HG02798 (cell line): ENCODE measurements at regions not wholly inside any gene's neighbourhood (a gene's known extent, or its start where the extent isn't known, plus 50 kb on each side); places are given as distances from the start of the nearest gene placed in this dataset.
"Not testable (repeated sequence)": the region's sequence is repeated elsewhere in the genome, so short reads cannot be mapped to it uniquely, and the experiment has no call there.

Source experiments
- ATAC-seq: cut with Tn5 transposase; IDR thresholded peaks from one replicate; pipeline ENCODE4 v1.9.1; 2021; ENCODE audit warnings: mild to moderate bottlenecking; ENCODE audit not compliant: unreplicated experiment, poor library complexity

DNA sequence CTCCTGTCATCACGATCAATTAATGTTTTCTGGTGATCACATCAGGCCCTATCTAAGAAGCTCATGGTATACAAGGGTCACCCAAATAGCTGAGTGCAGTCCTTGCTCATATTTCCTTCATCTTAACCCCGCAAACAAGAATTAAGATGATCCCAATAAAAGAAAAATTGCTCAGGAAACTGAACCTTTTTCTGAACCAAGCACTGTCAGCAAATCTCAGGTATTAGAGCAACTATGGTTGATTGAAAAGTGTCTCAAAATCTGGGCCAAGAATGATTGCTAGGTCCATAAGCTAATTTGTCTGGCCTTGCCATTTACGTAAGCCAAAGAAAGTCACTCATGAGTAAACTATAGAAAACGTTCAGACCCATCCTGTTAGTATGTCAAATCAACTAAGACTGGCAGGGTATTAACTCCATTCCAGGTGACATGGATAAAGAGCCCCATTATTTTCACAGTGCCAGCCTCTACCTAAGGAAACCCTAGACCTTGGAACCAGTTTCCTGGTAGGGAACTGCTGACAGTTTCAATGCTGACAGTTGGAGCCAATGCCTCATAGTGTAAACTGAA lies 209.3 kb downstream of the DEPDC1B start:
- ATAC-seq = no peak

DNA sequence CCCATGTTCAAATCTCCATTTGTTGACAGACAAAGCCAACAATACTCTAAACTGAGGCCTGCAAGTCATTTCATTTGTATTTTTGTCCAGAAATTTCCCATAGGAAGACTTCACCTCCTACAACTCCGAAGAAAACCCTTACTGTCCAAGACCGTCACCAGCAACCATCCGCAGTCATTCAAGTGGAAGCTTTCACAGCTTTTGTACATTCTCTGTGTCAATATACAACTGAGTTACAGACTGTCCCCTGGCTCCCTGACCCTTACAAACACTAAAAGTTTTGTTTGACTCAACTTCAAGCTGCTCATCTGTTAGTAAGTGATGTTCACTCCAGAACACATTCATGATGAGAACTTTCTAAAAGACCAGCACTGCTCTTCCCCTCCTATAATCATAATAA lies 210.1 kb downstream of the DEPDC1B start:
- no peak for ATAC-seq

DNA sequence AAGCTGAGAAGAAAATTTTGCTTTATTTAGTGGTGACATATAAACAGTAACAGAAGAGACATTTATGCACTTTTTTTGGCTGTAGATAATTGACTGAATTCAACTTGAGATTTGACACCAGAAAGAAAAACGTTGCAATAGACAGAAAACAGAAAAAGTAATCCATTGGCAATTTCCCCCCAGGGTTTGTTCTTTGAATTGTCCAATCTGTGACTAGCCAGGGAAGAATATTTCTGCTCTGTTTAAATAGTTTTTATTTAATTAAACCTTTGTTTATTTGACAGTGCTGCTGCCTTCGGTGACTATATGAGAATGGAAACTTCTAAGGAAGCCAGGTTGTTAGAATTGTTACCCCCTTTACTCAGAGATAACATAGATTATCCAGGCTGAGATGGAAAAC lies 210.6 kb downstream of the DEPDC1B start:
- ATAC-seq = no peak

DNA sequence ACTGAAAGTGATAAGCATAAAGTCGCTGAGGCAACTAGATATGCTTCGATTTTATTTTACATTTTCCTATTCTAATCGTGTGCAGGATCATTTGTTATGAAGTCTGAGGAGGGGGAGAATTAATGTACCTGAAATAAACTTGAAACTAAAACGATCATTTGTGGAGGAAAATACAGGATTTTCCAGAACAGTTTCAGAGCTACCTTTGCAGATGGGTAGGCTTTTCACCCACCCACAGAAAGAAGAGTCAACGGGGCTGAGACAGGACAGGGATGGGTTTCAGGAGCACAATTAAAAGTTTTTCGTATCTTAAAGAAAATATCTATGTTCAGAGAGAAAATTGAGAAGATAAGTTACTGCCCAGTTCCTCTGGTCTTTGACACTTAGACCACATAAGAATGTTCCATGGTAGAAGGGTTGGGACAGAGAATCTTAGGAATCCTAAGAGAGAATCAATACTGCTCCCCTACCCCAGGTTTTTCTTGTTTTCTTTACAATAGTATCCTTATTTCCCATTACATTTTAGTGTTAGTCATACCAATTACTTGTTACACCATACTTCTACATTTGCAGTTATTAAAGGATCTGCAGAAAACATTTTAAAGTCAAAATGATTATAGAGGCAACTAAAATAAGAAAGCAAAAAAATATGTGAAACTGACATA lies 211.4 kb downstream of the DEPDC1B start:
- no peak for ATAC-seq

DNA sequence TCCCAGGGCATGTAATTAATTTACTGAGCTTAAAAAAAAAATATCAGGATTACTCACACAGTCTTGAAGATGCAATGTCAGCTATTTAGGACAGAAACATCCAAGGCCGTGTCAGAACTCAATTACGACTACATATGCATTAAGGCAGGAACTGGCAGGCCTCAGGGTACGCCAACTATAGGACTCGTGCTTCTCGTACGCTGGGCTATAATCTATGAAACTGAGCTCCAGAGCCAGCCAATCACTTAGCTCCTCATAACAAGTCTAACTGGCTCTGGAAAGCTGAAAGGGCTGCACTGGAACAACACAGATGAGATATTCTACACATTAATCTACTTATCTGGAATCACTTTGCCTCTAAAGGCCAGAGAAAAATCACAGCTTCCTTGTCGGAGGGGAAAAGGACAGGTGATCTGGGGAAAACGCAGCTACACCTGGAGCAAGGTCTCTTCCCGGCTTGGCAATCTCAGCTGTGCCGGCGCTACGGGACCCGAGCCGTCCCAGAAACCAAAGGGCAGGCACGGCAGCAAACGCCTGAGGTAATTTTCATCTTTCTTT lies 212.0 kb downstream of the DEPDC1B start:
- ATAC-seq = no peak

DNA sequence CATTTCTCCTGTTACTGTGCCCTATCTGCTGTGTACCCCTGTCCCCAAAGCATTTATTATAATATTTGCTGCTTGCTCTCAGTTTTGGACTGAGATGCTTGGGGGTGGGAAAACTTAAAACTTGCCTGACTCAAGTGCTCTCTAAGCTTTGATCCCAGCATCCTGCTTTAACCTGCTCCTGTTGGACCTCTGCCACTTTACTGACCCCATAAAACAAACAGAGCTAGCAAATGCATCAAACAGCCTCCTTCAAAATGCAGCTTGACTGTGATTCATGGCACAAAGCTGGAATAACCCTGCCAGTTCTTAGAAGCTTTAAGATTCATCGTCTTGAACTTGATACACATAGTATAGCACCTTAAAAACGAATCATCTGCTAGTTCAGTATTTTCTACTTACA lies 212.5 kb downstream of the DEPDC1B start:
- no peak for ATAC-seq

DNA sequence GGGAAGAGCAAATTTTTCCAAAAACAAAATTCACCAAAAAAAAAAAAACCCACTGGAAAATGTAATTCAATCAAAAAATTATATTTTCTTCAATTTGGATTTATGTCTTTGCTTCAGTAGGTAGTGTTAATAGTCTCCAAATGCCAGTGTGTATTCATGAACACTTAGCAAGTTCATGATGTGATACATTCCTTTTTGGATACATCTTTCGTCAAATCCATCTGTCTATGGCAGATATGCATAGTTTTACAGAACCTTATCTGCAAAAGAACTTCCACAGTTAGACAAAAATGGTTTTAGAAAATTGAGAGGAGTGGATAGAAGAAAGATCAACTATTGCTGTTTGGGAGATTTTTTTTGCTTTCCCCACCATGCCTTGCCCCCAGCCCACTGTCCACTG lies 214.6 kb downstream of the DEPDC1B start:
- no peak for ATAC-seq

DNA sequence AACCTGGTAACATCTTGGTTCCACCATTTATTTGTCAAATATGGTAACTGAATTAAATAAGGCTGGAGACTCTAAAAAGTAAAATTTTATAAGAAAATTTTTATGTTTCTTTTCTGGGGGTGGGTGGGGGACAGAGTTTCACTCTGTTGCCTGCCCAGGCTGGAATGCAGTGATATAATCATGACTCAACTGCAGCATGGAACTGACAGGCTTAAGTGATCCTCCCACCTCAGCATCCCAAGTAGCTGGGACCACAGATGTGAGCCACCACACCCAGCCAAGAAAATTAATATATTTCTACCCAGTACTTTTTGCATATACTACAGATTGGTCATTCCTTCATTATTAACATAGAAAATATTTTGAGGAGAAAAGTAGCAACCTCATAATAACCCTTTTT lies 216.9 kb downstream of the DEPDC1B start:
- no peak for ATAC-seq

DNA sequence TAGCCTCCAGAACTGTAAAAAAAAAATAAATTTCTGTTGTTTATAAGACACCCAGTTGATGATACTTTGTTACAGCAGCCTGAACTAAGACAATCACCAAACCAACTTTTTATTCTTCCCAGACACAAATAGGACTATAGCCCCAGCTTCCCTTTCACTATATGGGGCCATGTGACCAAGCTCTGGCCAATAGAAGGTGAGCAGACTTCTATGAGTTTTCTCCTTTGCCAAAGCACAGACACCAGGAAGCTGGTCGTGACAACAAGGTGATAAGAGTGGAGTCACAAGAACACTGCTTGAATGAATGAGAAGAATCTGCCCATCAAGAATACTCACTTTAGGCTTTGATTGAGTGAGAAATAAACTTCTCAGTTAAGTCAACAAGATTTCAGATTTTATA lies 217.7 kb downstream of the DEPDC1B start:
- no peak for ATAC-seq

DNA sequence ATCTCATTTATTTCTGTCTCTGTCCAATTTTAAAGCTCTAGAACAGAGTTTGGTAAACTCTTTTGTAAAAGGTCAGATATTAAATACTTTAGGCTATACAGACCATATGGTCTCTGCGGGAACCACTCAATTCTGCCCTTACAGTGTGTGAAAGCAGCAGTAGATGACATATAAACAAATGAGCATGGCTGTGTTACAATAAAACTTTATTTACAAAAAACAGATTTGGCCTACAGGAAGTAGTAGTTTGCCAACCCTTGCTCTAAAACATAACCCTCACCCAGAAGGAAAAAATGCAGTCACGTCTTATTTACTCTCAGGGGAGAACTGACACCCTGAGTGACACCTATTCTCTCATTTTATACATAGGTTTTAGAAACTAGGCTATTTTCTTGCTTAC lies 220.4 kb downstream of the DEPDC1B start:
- ATAC-seq = no peak

DNA sequence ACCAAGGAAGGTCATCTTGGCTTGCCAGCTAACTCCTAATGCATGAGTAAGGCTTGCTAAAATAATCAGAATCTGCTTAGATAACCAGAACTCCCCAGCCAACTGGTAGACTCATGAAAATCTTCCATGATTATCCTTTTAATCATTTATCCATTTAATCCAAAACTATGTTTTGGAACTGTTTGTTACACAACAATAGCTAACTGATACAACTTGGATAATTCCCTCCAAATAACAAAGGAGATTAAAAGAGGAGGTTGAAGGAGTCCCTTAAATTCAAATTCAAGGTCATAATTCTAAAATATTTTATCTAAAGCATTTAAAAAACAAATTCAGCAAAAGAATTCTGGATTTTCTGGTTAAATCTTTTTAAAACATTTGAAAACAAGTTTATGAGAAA lies 222.1 kb downstream of the DEPDC1B start:
- ATAC-seq = no peak

DNA sequence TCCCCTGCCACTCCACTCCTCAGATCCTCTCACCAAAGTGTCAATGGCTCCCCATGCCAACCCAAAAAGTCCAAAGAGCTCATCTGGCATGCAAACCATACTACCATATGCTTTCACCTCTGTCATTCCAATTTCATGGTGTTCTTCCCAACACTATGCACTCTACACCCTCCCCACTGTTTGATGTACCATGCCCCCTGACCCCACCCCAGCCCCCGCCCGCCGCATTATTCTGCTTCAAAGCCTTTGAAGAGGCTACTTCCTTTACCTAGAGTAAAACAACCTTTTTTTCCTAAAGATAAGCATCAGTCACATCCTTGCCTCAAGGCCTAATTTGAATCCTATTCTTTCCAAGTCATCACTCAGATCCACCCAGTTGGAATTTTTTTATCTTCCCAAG lies 226.3 kb downstream of the DEPDC1B start:
- ATAC-seq = no peak

DNA sequence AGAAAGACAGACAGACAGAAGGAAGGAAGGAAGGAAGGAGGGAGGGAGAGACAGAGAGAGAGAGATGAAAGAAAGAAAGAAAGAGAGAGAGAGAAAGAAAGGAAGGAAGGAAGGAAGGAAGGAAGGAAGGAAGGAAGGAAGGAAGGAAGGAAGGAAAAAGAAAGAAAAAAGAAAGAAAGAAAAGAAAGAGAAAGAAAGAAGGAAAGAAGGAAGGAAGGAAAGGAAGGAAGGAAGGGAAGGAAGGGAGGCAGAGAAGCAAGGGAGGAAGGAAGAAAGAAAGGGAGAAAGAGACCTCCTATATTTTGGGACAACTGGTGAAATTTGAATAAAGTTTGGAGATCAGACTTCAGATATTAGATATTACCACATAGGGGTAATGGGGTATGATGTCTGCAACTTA lies 226.9 kb downstream of the DEPDC1B start:
- not testable (repeated sequence) for ATAC-seq

DNA sequence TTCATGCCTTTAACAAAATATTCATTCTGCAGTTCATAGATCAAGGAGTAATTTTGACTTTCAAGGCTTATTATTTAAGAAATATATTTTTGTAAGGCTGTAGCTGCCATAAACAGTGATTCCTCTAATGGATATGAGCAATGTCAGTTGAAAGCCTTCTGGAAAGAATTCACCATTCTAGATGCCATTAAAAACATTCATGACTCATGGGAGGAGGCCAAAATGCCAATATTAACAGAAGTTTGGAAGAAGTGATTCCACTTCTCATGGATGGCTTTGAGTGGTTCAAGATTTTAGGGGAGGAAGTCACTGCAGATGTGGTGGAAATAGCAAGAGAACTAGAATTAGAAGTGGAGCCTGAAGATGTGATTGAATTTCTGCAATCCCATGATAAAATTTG lies 229.1 kb downstream of the DEPDC1B start:
- ATAC-seq = no peak

DNA sequence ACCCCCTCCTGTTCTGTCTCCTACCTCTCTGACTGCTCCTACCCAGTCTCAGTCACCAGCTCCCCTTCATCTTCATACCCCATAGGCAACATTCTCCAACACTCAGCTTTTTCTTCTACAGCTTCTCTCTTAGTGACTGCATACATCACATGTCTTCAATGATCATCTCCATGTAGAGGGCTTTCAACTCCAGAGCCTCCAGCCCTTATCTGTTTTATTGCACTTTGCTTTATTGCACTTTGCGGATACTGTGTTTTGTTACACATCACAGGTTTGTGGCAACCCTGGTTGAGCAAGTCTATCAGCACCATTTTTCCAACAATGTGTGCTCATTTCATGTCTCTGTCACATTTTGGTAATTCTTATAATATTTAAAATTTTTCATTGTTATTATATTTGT lies 230.7 kb downstream of the DEPDC1B start:
- no peak for ATAC-seq

DNA sequence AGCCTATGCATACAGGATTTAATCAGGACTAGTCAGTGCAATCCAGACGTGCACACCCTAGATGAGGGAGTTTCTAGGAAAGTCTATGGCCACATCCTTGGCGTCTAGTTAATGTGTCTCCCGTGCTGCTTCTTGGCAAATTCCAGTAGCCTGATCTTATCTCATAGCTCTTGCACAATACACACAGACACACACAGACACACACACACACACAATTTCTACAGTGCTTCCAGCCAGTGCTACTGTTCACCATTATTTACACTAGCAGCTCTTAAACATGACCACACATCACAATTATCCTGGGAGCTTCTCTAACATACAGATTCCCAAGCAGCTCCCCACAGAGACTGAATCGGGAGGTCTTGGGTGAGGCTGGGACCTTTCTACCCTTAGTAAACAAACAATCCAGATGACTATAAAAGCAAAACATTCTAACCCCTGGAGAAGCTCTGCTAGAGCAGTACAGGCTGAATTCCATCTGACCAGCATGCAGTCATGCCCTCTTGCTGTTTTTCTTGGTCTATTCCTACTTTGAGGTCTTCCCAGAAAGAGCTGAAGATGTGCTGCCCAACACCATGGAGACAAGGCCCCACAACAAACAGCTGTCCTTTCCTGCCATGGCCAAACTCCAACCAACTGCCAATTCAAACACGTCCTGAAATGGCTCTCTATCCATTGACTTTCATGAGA lies 236.6 kb downstream of the DEPDC1B start:
- no peak for ATAC-seq

DNA sequence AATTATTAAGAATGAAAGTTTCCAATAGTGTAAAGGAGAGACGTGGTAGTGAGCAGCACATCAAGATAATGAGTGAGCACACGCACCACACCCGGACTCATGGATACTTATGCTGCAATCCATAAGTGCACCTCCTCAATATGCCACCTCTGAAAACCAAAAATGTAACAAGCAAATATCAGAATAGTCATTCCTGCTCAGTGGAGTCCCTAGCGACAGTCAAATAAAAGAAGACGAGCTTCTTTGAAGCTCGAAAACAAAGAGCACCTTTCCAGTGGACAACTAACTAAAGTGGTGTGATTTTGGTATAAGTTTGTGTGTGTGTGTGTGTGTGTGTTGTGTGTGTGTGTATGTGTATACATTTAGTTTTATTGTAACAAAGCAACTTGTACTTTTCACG lies 241.3 kb downstream of the DEPDC1B start:
- ATAC-seq = no peak

DNA sequence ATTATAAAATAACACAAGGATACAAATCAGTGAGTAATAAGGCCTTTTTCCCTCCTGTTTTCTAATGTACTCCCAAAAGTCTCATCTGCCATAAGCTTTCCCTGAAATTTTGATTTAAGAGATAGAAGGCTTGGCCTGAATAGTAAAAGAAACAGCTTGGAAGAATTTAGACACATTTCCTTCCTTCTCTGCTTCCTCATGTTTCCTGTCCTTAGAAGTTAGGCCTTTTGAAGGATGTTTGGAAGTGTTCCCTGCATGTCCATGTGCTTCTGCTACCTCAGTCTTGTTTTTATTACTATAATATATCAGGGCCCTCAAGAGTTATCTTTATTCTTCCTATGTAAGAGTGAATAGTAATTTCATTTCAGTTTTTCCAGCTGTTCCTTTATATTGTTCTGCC lies 242.7 kb downstream of the DEPDC1B start:
- no peak for ATAC-seq

DNA sequence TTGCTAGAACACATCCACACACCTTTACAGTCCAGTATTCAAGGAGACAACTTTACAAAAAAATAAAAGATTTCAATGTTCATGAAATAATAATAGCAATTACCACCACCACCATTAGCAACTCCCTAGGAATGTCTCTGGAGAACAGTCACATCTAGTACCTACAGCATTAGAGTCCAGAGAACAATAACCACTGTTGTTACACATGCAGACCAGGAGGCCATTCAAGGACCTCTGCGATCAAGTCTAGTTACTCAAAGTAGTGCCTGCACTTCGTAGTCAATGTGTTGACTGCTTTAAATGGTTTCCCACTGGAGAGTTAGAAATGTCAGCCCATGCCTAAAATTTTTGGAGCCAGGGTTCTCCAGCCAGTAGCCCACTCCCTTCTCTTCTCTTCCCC lies 244.4 kb downstream of the DEPDC1B start:
- no peak for ATAC-seq

DNA sequence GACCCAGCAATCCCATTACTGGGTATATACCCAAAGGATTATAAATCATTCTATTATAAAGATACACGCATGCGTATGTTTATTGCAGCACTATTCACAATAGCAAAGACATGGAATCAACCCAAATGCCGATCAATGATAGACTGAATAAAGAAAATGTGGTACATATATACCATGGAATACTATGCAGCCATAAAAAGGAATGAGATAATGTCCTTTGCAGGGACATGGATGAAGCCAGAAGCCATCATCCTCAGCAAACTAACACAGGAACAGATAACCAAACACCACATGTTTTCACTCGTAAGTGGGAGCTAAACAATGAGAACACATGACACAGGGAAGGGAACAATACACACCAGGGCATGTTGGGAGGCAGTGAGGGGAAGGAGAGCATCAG lies 245.7 kb downstream of the DEPDC1B start:
- not testable (repeated sequence) for ATAC-seq

DNA sequence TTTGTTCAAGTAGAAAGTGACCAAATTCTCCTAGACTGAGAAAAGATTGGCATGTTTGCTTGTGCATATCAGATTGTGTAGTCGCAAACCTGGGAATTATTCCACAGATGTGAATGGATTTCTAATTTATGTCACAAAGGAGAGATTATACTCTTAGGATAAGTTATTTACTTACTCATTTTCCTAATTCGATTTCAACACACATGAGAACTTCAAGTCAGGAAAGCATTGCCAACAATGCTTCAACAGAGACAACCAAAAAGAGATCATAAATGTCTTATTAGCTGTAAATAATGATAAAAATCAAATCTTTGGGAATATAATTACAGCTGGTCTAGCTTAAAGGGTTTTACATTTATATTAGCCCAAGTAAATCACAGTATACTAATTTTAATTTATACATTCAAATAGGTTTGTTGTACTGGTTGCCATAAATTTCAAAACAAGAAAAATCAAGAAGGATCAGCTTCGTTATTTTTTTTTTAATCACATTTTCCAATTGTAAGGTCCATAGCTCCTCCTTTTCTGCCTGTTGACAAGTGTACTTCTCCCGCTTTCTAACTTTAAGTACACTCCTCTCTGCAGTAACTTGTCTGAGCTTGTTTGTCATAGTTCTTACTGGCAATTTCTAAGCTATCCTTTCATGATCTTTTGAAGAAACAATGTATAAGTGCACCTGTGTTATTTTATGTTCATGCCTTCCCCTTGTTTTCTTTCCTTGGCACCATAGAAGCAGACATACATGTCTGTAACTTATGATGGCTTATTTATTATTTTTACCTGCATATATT lies 246.6 kb downstream of the DEPDC1B start:
- ATAC-seq = no peak
